Activated T-helper 1 cell treated with Interleukin-2 at 50 U/mL for 16 hours (primary cell): ENCODE measurements at regions not wholly inside any gene's neighbourhood (a gene's known extent, or its start where the extent isn't known, plus 50 kb on each side); places are given as distances from the start of the nearest gene placed in this dataset.

Experiments
- DNase-seq: peaks from one replicate; pipeline ENCODE4 v3.0.0-alpha.2; 2020; ENCODE audit warnings: low read depth

DNA sequence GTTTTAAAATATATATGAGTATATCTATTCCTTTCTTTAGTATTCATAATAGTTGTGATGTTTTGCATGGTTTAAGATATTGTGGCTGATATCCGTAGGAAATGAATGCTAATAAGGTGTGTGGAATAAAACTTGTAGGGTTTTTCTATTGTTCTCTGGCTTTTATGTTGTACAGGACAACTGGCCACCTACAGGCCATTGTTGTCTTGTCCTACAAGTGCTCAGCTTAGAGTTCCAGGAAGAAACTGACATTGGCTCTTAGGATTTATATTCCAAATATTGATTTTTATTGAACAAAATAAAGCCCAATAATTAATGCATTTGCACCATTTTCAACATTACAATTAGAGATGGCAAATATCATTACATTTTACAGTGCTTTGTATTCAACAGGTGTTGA is 512.8 kb upstream of the TENM4 start:
- DNase-seq: no peak

DNA sequence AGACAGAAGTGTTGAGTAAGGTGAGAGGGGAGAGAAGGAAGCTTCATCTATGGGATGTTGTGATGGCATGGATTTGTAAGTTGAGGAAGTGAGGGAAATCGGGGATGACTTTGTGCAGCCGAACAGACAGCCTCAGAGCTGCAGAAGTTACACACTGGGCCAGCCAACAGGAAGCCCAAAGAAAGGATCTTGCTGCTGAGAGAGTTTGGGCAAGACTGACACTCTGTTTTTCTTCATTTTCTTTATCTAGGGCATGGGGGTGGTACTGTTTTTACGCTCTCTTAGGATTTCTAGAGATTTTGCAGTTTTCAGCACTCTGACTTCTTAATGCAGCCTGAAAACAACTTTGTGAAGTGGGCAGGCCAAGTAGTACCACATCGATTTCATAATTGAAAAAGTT is 509.9 kb upstream of the TENM4 start:
- DNase-seq: no peak

DNA sequence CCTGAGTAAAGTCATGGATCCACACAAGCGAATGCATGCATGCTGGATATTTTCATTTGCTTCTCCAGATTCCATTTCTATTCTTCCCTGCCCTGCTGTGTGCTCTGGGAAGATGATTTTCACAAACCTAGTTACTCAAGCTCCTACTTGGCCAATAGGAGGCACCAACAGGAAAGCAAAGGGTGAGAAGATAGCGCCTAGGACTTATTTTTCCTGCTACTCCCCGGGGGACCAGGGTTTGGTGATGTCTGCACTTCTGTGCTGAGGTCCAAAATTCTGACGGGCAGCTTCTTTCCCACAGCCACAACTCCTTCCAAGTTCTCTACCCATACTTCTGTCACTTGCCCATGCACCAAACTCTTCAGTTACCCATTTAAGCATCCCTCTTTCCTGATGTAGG is 509.3 kb upstream of the TENM4 start:
- DNase-seq: no peak

DNA sequence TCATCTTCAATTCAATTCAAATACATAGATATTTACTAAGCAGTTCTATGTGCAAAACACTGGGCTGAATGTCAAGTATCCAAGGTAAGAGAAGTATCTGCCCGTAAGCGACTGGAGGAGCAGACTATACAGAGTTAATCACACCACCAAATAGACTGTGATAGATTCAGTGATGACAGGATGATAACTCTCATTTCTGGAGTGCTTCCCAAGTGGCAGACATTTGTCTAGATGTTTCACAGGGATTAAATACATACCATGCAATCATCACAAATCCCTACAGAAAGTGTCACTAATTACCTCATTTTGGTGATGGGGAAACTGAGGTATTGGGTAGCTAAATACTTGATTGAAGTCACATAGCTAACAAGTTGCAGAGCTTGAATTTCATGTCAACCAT is 508.7 kb upstream of the TENM4 start:
- no peak for DNase-seq

DNA sequence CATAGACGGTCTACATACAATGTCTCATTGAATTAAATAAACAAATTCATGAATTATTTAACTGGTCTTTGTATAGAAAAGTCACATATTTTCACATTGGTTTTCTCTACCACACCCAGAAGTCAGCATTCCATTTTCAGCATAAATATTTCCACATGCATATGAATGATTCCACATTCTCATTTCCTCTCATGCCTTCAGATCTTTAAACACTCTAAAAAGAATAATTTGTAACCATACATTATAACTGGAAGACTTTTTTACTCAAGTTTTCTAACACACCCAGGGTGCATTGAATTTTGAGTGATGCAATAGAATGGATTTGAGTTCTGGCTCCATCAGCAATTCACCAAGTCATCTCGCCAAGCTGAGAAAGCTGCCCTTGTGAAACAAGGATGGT is 501.8 kb upstream of the TENM4 start:
- no peak for DNase-seq

DNA sequence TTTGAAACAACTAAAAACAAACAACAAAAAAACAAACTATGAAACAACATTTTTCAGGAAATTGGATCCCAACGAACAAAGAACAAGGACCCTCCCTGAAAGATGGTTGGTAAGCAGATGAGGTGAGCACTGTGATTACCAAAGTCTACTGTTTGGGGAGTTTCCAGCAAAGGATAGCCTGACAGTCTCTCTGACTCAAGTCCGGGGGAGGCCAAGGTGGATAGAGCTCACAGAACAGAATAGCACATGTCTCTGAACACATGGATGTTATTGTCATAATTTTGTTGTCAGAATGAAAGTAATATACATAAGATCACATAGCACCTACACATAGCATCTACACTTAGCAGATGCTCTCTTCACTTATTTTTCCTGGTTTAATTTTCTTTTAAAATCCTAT is 501.3 kb upstream of the TENM4 start:
- no peak for DNase-seq

DNA sequence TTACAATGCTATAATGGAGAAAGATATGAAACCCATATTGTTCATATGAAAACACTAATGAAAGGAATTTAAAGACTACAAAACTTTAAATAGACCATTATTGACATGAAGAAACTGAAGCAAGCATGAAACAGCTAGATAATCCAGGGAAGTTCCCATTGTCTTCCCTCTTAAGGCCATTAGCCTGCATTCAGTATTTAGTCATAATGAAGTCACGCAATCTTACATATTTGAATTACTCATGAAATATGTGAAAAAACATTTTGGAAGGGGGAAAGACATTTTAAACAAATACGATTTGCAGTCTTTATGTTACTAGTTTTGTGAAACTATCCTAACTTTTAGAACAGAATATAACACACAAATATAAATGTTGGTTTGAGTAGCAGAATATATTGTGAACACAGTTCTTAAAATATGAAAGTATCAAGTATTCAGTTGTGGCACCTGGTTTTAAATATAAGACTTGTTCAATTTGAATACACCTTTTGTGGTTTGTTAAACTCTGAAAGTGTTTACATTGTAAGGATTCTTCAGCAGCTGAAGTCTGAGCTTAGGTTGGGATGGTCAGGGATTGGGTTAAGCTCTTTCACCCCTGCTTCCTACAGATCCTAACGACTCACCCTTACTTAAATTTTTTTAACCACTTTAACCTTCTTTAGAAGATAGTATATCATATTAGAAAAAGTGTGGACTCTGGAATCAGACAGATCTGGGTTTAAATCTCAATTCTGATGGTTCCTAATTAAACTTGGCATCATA is 500.3 kb upstream of the TENM4 start:
- DNase-seq: no peak

DNA sequence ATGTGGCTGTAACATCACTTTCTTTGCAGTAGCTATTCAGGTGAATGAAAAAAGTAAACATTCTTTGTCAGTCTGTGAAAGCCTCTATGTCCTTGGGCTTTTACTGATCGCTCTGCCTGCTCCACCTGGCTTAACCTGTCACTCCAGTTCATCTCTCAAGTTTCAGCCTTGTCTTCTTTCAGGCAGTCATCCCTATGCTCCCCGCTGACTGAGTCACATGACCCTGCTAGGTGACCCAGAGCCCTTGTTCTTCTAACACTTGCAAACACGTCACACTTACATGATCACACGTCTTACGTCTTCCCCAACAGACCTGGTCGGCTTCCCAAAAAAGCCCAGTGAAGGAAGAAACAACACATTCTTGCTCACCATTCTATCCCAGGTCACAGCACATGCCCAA is 499.3 kb upstream of the TENM4 start:
- DNase-seq: no peak

DNA sequence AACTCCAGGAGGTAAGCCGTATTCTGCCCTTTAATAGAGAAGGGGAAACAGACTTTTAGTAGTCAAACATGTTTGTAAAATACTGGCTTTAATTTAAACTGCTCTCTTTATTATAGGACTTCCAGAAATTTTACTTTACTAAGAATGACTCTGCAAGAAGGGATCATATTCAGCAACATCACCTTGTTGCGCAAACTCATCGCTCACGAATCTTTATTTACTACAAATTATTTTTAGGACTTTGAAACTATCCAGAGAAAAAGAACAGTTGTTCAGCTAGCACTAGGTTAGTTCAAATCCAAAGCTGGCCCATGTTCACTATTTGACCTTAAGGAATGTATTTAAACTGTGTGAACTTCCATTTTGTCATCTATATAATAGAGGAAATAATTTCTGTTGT is 498.3 kb upstream of the TENM4 start:
- DNase-seq: no peak

DNA sequence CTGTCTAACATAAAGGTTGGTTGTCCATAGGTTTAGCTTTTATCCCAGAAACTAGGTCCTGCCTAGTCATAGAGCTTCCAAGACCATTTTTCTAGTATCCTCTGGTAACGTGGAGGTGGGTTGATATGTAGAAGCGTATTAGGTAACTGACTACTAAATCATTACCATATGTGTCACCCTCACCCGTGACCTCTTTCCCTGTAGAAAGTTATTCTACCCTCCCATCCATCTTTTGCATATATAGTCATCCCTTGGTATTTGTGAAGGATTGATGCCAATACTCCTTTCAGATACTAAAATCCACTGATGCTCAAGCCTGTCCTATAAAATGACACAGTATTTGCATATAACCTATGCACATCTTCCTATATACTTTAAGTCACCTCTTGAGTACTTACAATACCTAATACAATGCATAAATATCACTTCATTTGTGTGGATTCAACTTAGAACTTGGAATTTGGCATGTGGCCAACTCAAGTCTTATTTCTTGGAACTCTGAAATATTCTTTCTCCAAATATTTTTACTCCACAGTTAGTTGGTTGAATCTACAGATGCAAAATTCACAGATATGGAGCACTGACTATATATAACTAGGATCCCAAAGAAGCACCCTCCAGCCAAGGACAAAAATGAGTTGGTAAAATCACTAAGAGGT is 497.0 kb upstream of the TENM4 start:
- DNase-seq: no peak

DNA sequence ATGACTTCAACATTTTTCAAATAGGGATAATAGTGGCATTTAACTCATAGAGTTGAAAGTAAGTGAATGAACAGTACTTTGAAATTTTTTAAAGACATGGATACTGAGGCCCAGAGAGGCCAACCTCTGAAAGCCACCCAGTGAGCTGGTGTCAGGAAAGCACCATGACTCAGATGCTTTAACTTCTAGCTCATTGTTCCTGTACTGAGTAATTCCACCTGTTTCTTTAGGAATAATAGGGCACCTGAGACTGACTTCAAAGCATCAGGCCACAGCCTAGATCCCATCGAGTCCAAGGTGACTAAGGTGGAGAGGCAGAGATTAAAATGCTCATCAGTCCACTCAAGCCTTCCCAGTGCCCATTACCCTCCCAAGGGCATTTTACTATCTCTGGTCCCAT is 491.8 kb upstream of the TENM4 start:
- DNase-seq: no peak

DNA sequence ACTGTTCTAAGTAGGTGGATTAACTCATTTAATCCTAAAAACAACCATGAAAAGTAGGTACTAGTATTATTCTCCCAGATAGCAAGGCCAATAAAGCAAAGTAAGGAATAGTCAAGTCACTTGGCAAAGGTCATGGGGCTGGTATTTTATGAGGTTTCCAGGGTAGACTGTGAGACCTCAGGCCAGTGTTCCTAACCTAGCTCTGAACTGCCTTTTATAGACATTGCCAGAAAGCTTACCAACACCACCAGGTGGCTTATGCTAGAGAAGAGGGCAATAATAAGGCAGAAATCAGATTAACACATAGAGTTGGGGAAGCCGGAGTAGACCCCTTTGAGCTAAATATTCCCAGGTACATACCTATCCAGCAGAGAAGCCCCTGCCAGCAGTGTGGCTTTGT is 490.9 kb upstream of the TENM4 start:
- DNase-seq: no peak

DNA sequence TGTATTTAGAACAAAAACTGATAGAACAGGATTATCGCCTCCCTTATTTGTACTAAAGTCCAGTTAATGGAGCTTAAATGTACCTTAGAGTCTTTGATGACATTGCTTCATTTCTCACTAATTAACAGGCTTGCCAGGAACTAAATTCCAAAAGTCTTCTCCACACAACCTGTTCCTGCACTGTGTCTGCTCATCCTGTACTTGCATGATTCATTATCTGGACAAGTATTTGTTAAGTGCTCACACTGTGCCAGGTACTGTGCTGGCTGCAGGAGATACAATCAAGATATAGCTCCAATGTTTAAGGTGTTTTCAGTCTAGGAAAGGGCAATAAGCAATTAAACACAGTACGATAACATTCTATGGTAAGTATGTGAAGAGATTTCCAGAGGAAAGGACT is 485.9 kb upstream of the TENM4 start:
- DNase-seq: no peak

DNA sequence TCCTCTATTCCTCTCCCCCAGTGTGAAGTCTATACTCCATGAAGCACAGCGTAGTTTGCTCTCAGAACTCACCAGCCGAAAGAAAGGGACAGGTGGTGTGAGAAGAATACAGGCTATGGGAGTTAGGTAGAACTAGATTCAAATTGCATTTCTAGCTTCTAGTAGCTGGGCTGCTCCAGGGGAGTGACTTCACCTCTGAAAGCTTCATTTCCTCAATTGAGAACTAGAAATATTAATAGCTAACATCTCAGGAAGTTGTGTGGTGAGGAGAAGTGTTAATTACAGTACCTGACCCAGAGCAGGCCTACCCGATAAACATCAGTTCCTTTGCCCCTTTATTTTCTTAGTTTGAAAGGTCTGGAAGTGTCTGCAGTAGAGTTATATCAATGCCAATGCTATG is 484.7 kb upstream of the TENM4 start:
- DNase-seq: no peak

DNA sequence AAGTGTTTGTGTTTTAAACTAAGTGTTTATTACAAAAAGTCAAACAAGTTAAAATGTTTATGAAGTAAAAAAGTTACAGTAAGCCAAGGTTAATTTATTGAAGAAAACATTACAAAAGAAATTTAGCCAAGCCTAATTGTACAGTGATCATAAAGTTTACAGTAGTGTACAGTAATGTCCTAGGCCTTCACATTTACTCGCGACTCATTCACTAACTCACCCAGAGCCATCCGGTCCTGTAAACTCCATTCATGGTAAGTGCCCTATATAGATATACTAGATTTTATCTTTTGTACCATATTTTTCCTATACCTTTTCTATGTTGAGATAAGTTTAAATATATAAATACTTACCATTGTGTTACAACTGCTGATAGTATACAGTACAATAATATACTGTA is 481.8 kb upstream of the TENM4 start:
- DNase-seq: no peak

DNA sequence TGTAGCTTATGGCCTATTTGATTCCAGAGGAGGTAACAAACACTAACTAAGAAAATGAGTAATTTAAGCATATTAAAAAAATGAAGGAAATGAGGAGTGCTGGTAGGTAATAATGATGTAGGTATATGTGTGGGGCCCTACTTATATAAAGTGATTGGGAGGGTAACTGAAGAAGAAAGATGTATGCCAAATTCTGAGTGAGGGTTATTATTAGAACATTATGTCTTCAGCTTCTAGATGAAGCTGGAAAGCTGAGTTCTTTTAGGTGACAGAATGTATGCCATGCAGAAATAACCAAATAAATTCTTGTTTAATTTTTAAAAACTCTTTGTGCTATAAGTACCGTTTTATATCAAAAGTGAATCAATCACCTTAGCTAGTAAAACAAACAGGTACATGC is 479.6 kb upstream of the TENM4 start:
- DNase-seq: no peak

DNA sequence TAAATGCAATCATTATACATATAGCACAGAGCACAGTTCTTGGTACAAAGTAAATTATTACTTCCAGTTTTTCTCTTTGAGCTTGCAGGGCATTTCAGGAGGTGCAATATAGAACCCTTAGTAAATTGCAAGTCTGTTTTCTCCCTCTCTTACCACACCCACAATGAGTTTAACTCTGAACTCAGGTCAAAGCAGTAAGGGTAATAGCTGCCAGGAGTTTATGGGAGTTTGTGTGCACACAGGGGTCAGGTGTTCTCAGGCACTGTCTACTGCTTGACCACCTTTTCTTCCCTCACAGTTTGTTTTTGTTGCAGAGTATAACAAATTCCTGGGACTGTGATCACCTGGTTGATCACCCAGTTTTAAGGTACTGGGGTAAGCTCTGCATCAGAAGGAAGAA is 478.5 kb upstream of the TENM4 start:
- DNase-seq: no peak

DNA sequence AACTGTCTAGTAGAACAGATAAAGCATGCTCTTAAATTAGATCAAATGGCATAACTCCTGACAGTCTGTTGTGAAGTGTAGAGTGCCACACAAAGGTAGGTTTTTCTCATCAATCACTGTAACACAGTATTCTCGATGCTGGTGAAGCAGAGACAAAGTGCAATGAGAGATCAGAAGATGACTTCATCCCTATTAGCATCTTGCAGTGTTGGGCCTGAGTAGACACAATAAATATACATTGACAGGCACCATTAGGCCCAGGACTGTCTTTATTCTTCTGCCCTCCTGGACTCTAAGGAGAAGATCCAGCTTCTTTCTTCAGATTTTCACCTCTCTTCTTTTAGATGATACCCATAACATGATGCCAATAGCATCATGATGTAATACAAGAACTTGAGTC is 478.0 kb upstream of the TENM4 start:
- DNase-seq: no peak

DNA sequence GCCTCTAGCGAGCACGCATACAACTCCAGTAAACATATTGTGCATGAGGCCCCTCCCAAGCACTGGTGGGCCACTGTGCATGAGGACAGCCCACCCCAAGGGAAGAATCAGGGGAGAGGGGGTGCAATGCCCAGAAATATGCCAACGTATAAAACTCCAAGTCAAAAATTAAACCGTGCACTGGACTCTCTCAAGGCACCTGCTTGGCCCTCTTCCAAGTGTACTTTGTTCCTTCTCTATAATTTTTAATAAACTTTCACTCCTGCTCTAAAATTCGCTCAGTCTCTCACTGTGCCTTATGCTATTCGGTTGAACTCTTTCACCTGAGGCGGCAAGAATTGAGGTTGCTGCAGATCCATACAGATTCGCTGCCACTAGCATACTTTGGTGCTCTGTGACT is 465.3 kb upstream of the TENM4 start:
- DNase-seq: no peak

DNA sequence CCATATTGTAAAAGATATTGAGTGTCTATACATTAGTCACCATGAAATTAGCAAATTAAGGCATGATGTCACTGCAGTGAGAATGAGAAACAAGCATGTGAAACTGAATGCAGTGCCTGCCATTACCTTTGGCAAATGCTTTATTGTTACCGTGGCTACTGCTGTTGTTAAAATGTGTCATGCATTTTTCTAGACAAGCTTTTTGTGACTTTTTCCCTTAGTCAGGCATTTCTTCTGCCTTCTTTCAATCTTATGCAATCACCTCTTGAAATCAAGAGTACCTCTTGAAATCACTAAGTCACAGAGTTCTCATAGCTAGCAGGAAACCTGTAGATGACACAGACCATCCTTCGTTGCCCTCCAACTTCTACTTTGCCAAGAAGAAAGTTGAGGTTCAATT is 461.7 kb upstream of the TENM4 start:
- no peak for DNase-seq

DNA sequence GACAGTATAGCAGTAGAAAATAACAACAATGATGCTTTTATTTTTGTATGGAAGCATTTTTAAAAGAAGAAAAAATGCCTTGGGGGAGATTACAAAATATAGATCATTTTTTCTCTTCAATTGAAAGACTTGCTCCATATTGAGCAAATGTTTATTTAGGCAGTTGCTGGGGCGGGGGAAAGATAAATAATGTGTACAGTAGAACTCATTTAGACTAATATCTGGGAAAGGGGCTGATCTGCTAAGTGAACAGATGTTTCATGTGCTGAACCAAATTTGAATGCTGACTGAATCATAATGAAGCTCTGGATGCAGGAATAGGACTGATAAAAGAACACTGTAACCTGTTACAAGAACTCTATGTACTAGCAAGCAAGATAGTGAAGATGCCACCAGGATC is 457.1 kb upstream of the TENM4 start:
- DNase-seq: no peak

DNA sequence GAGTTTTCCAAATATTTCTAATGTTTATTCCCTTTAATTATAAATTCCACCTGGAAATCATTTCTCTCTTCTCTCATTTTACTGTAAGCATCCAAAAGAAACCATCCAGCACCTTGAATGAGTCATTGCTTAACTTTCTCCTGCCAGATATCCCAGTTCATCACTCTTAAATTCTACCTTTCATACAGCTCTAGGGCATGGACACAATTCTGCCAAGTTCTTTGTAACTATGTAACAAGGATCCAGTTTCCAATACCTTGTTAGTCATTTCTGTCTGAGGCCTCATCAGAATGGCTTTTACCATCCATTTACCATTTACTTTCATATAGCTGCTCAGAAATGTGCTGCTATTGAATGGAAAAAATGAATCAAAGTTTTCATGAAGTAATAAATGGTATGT is 455.4 kb upstream of the TENM4 start:
- DNase-seq: no peak

DNA sequence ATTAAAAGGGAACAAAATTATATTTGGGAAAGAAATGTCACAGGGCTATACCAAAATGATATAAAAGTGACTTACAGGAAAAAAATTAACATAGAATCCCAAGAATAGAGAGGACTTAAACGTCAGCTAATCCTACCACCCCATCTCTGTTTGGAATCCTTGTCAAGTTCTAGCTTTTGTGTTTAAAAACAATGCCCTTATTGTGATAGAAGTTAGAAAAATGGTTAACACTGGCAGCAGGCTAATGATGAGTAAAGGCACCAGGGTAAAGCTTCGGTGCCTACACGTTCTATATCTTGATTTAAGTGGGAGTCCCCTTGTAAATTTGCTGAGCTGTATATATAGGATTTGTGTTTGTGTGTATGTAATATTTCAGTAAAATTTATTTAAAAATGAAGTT is 453.3 kb upstream of the TENM4 start:
- no peak for DNase-seq

DNA sequence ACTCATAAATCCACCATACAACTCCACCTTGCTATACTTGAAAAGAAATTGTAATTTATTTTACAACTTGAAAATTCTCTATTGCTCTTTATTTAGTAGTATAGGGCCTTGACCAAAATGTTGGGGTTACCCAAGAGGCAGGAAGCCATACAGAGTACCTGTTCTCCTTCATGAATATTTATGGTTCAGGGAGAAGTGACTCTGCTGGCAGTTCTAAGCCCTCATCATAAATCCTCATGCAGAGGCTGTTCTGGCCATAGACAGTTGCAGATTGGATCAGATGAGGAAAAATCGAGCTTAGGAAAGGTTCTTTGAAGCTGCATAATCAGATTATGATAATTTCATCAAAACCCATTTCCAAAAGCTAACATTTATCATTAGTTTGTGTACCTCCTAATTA is 449.4 kb upstream of the TENM4 start:
- no peak for DNase-seq
